SH-SY5Y (cell line): ENCODE measurements at regions not wholly inside any gene's neighbourhood (a gene's known extent, or its start where the extent isn't known, plus 50 kb on each side); places are given as distances from the start of the nearest gene placed in this dataset.

ENCODE experiments used
- GATA2 ChIP-seq: IDR thresholded peaks from 2 replicates; pipeline ENCODE4 v1.6.1; 2011; ENCODE audit warnings: mild to moderate bottlenecking, low read depth, low read length
- GATA3 ChIP-seq: IDR thresholded peaks from 2 replicates; pipeline ENCODE4 v1.6.1; 2011; ENCODE audit warnings: low read depth, mild to moderate bottlenecking, low read length, moderate library complexity

DNA sequence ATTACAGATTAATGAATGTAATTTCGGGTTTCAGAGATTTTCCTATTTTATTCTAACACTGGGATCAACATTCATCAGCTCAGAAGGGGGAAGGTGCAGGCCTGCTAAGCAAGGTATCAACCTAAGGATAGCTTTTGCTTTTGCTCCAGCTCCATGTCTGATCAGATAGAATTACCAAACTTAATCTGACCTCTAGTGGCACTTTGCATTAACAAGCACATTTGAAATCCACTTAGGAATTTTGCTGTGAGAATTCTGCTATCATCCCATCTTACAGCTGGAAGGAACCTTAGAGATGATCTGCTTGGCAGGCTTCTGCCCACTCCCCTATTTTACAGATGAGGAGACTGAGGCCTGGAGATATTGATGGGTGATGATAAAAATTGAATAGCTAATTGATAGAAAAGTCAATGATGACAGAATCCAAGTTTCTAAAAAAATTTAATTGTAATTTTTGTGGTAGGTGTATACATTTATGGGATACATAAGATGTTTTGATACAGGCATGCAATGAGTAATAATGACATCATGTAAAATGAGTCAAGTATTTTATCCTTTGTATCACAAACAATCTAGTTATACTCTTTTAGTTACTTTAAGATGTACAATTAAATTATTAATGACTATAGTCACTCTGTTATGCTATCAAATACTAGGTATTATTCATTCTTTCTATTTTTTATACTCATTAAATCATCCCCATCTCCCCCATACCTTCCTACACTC lies 209.2 kb upstream of the ZPLD1 start:
- peak; percentile 75 for TF ChIP-seq GATA2
- TF ChIP-seq GATA3, result peak; percentile 43; the same call in 1 of the 2 replicates

DNA sequence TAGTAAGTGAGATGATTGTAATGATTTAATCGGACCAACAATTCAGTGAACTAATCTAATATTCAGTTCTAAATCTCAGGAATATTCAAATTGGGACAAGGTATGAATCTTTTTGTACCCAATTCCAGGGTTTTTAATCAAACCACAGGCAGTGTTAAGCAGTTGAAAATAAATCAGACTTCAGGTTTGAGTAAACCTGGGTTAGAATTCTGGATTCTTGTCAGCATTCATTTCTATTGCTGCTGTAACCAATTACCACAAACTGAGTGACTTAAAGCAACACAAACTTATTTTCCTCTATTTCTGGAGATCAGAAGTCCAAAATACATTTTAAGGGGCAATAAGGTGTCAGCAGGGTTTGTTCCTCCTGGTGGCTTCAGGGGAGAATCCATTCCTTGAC lies 208.4 kb upstream of the ZPLD1 start:
- TF ChIP-seq GATA2 (no peak), GATA3 (no peak)

DNA sequence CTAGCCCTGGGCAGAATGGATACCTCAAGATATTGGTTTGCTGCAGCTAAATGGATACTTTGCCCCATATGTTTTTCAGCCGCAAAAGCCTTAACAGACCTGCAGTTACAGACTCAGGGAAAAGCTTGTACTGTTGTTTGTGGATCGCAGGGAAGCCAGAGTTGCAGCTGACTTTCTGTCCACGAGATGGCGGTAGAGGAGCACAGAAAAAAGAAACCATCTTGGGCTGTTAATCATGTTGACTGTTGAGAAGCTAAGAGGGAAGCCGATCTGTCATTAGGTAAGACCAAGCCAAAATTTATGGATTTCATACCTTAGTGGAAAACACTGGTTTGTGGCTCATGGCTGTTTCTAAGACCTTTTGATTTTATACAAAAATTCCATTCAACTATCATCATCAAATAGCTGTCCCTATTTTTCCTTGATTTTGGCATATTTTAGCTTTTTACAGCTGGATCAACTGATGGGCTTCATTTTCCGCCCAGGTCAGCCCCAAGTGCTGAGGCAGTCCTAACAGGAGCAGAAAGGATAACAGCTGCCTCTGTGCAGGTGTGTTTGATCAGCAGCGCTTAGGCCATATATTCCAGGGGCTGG lies 205.7 kb upstream of the ZPLD1 start:
- TF ChIP-seq GATA2 (no peak), GATA3 (no peak)

DNA sequence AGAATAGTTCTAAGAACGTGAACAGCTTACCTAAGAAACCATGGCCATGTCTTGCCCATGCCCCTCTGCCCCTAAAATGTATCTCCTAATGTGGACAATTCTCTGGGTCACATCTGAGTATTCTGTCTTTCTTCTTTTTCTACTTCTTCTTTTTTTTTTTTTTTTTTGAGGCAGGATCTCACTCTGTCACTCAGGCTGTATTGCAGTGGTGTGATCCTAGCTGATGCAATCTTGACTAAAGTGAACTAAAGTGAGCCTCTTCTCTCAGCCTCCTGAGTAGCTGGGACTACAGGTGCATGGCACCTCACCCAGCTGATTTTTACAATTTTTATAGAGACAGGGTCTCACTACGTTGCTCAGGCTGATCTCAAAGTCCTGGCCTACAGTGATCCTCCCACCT lies 204.8 kb upstream of the ZPLD1 start:
- TF ChIP-seq GATA2 (no peak), GATA3 (no peak)

DNA sequence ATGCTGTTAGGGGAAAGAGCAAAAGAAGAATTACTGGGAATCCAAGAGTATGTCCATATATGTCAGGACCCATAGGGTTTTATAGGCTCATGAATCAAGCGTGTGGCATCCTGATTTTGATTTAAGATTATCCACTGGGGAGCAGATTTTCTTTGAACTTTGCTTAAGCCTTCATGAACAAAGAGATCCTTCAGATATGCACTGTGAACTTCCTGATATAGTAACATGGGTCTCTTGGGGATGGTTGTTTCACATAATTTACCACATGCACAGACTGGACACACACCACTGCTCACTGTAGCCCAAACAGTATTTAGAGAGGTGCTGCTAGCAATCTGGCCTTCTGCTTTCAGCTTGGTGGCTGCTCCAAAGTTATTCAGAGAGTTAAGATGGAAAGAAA lies 200.9 kb upstream of the ZPLD1 start:
- no peak for TF ChIP-seq GATA3
- TF ChIP-seq GATA2, result no peak

DNA sequence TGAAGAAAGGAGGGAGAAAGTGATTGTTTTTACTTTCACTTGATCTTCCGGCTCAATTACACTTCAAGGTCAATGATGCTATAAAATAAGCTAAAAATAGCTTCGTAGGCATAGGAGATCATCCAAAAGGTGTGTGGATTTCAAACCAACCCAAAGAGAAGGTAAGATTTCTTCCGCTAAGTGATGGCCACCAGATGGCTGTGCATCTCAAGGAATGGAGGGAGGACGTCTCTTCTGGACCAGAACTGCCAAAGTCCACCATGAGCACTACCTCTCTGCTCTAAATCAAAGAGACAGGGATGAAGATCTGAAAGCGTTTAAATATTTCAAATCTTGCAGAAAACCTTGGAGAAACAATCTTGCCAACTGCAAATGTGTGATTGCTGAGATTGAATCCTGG lies 199.1 kb upstream of the ZPLD1 start:
- TF ChIP-seq GATA3, result no peak
- no peak for TF ChIP-seq GATA2

DNA sequence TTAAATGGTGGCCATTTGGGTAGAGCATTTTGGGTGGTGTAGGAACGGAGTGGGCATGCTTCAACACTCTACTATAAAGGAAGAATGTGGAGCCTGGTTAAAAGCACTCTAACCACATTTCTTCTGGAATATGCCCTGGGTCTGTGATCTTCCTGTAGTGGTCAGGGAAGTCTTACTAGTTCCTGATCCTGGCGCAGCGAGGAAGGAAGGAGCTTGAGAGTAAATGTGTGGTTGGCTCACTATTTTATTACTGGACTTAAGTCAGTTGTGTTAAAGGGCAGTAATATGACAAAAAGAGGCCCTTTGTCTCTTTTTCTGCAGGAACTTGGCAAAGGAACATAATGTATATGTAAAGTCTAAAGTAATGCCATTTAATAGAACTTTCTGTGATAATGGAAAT lies 197.6 kb upstream of the ZPLD1 start:
- TF ChIP-seq GATA2, result no peak
- no peak for TF ChIP-seq GATA3

DNA sequence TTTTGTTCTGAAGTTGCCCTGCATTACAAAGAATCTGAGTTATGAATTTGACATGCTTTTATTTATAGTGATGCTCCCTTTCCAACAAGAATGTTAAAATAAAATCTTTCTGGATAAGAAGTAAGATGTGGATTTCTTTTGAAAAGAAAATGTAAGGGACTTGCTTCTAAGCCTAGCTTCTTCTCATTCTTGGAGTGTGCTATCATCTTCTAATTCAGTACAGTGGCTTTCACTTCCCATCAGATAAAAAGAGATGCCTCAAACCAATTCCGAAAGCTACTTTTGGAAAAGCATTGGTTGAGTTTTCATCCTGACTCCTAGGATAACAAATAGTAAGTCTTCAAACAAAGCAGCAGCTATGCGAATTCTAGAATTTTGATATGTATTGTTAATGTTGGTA lies 197.0 kb upstream of the ZPLD1 start:
- TF ChIP-seq GATA2 (no peak), GATA3 (no peak)

DNA sequence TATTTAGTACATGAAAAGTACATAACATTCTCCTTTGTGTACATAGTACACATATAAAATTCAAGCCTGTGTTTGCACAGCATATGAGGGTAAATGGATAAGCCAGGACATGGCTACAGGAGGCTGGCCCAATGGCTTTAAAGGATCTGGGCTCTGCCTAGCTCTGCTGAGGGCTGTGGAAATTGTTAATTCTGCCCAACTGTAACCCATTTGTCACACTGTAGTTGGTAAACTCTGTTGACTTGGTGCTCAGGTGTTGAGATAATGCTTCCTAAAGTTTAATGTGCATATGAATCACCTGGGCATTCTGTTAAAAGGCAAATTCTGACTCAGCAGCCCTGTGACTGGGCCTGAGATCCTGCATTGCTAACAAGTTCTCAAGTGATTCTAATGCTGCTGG lies 196.5 kb upstream of the ZPLD1 start:
- no peak for TF ChIP-seq GATA2
- no peak for TF ChIP-seq GATA3

DNA sequence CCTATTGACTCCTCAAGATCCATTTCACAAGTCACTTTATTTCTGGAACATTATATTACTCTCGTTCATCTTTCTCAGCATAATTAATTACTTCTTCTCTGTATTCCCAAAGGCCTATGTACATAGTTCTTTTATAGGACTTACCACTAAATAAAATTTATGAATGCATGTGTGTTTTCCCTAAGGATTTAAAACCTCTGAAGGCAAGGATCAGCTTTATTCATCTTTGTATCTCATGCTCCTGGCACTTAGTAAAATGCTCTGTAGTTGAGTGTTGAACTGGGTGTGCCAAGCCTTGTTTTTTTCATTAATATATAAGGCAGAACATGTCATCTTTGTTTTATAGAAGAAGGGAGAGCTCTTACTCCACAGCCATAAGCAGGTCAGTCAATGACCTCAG lies 194.1 kb upstream of the ZPLD1 start:
- TF ChIP-seq GATA2 (no peak), GATA3 (no peak)

DNA sequence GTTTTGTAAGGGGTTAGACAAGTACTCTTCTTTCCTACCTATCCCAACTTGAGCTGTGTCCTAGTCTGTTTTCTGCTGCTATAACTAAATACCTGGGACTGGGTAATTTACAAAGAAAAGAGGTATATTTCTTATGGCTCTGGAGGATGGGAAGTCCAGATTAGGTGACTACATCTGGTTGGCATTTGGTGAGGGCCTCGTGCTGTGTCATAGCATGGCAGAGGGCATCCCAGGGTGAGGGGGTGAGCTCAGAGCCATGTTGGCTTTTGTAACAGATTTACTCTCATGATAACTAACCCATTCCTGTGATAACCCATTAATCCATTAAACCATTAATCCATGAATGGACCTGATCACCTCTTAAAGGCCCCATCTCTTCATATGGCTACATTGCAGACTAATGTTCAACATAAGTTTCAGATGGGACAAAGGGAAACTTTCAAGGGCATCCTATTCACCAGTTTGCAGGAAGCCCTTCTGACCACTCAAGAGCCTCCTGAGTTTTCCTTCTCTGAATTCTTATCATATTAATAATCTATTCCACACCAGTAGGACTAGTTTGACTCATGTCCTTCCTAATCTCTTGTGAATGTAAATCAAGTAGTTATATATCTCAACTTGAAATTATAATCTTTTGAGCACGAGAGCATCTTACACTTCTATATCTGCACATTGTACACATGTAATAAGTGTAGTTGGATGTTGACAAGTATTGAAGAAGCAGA lies 185.7 kb upstream of the ZPLD1 start:
- no peak for TF ChIP-seq GATA2
- TF ChIP-seq GATA3, result no peak

DNA sequence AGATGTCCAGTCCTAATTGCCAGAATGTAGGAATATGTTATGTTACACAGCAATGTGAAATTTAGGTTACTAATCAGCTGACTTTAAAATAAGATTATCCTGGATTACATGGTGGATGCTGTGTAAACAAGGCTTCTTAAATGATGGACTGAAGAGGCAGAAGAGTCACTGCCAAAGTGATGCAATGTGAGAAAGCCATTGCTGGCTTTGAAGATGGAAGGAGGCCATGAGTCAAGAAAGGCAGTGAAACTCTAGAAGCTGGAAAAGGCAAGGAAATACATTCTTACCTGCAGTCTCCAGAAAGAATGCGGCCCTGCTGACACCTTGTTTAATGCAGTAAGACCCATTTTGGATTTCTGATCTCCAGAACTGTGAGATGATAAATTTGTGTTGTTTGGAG lies 179.1 kb upstream of the ZPLD1 start:
- TF ChIP-seq GATA2, result no peak
- no peak for TF ChIP-seq GATA3

DNA sequence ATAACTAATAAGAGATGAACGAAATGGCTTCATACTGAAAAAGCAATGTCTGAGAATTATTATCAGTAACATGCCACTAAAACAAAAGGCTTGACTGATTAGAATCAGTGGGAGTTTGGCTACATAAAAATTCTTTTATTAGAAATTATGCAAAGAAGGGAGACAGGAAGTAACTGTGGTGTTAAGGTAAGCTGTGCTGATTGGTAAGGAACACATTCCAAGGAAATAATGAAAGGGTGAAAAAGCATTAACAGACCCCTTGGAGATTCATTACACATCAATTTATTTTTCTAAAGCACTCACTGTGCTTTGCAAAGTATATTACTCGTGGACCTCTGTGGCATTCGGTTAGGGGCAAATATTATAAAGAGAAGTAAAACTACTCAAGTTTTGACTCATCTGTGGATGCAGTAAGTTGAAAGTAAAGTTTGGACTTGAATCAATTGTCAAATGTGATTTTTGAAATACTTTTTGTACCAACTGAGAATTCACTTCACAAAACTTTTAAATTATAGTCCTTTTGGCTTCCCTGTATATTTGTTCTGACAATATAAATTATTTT lies 176.1 kb upstream of the ZPLD1 start:
- TF ChIP-seq GATA2 (no peak), GATA3 (no peak)

DNA sequence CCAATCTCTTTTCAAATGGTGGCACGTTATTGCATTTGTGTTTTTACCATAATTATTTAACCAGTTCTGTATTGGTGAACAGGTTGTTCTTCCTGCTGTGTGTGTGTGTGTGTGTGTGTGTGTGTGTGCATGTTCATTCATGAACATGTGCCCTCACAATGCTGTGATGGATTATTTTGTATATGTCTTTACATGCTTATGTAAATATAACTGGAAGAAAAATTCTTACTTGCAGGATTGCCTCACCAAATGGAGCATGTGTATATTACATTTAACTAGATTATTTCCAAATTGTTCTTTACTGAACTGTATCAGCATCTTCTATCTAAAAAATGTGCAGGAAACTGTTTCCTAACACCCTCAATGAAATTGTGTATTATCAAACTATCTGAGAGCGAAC lies 175.2 kb upstream of the ZPLD1 start:
- TF ChIP-seq GATA2 (no peak), GATA3 (no peak)

DNA sequence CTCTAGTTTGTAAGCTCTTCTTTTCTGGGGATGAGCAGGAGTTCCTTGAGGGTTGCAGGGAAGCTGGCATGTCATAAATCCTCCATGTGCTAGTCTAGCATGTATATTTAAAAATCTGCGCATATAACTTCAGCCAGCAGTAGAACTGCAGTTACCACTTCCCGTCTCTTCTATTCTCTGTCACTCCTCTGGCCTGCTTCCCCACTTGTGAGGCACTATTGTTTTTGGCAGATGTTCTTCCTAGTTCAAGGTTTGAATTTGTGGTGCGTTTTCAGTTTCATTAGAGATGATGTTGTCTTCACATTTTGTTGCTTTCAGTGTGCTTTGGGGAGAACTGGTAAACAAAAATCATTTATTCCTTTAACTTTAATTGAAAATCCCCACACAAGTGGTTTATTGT lies 169.1 kb upstream of the ZPLD1 start:
- TF ChIP-seq GATA3, result no peak
- TF ChIP-seq GATA2, result no peak

DNA sequence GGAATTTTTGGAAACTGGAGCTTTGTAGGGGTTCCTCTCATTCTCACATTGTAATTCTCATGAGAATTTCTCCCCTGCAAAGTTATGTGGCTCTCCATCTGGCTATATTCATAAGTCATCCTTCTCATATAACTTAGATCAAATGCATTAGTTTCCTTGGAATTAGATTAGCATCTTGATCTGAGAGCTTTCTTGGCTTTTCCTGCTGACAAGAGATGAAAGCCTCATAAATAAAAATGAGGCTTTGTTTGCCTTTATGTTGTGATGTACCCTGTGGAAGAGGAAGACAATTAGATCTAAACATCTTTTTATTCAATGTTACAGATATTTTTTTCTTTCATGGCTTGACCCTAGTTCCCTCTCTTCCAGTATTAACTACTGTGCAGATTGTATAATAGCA lies 165.4 kb upstream of the ZPLD1 start:
- no peak for TF ChIP-seq GATA2
- TF ChIP-seq GATA3, result no peak
